ENCODE measurements at regions not wholly inside any gene's neighbourhood (a gene's known extent, or its start where the extent isn't known, plus 50 kb on each side); places are given as distances from the start of the nearest gene placed in this dataset.

DNA sequence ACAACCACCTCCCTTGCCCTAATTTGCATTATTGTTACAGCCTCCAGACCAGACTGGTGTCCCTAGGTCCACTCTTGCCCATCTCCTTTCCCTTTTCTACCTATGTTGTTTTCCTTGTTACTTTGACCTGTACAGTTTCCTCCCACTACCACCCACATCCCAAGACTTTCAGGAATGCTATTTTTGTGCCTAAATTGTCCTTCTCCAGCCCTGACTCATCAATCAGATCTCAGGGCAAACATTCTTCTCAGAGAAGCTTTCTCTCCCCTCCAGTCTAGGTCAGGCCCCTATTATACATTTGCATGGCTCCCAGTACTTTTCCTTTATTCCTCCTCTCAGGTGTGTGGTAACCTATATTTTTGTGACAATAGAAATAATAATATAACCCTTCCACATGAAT lies 241.5 kb downstream of the IGSF11 start:
- H3K79me2 ChIP-seq (ENCODE audit: control insufficient read depth, insufficient read depth, low read length, poor library complexity): no peaks in the 10 kb centered on the region
- H3K36me3 ChIP-seq (ENCODE audit: control insufficient read depth in 1 of 2, insufficient read depth in 2 of 2, low read length in 2 of 2): no peaks in the 10 kb centered on the region
- no peak overlapping the region for H3K4ac ChIP-seq (ENCODE audit: low read depth, low read length)
- no peaks in the 10 kb centered on the region for H3K9me3 ChIP-seq (ENCODE audit: insufficient read depth, low read depth, low read length)
- H2BK120ac ChIP-seq (ENCODE audit: insufficient read depth, low read length, poor library complexity): no peak overlapping the region
- DNase-seq: peak in 1 of 2 donors; percentile 55
- H2AK5ac ChIP-seq (ENCODE audit: low read length): no peak overlapping the region
- no peak overlapping the region for H3K9ac ChIP-seq (ENCODE audit: low read length)
- H2BK12ac ChIP-seq (ENCODE audit: low read length): no peak overlapping the region
- H4K91ac ChIP-seq (ENCODE audit: low read depth, low read length): no peak overlapping the region
- H3K27ac ChIP-seq (ENCODE audit: low read depth, low read length): no peak overlapping the region
- H4K12ac ChIP-seq (ENCODE audit: low read depth, low read length): no peak overlapping the region
- no peak overlapping the region for H4K8ac ChIP-seq (ENCODE audit: low read depth, low read length)
- no peak overlapping the region for H2BK5ac ChIP-seq (ENCODE audit: low read depth, low read length, poor library complexity)
- no peak overlapping the region for H3K18ac ChIP-seq (ENCODE audit: low read length)
- H2AFZ ChIP-seq (ENCODE audit: insufficient read depth, low read length, poor library complexity): no peak overlapping the region
- H3K79me1 ChIP-seq (ENCODE audit: low read length): no peaks in the 10 kb centered on the region
- H3K14ac ChIP-seq (ENCODE audit: low read length): no peak overlapping the region
- H3K4me3 ChIP-seq (ENCODE audit: low read depth, low read length): no peak overlapping the region
- H3K27me3 ChIP-seq (ENCODE audit: insufficient read depth, low read length): no peaks in the 10 kb centered on the region
- H3K4me2 ChIP-seq (ENCODE audit: low read length): no peak overlapping the region
- no peak overlapping the region for H3K23ac ChIP-seq (ENCODE audit: low read length)
- H3K4me1 ChIP-seq (ENCODE audit: control insufficient read depth in 1 of 2, insufficient read depth in 2 of 2, low read length in 2 of 2): peaks cover 0 to 7% of the 10 kb centered on the region in 2 experiments

- no peak overlapping the region for H2BK120ac ChIP-seq (ENCODE audit: insufficient read depth, low read length, poor library complexity)
- no peak overlapping the region for H2BK5ac ChIP-seq (ENCODE audit: low read depth, low read length, poor library complexity)
- H4K8ac ChIP-seq (ENCODE audit: low read depth, low read length): no peak overlapping the region
- H4K12ac ChIP-seq (ENCODE audit: low read depth, low read length): no peak overlapping the region
- no peak overlapping the region for H3K23ac ChIP-seq (ENCODE audit: low read length)
- no peaks in the 10 kb centered on the region for H3K27me3 ChIP-seq (ENCODE audit: insufficient read depth, low read length)
- no peak overlapping the region for H3K9ac ChIP-seq (ENCODE audit: low read length)
- H3K27ac ChIP-seq (ENCODE audit: low read depth, low read length): no peak overlapping the region
- H4K91ac ChIP-seq (ENCODE audit: low read depth, low read length): no peak overlapping the region
- WGBS (ENCODE audit: extremely low coverage, insufficient coverage, insufficient read length): no CpG with 5 or more reads among the region's 3 CpGs
- H3K79me2 ChIP-seq (ENCODE audit: control insufficient read depth, insufficient read depth, low read length, poor library complexity): no peaks in the 10 kb centered on the region
- H3K36me3 ChIP-seq (ENCODE audit: control insufficient read depth in 1 of 2, insufficient read depth in 2 of 2, low read length in 2 of 2): no peaks in the 10 kb centered on the region
- no peak overlapping the region for H3K4me3 ChIP-seq (ENCODE audit: low read depth, low read length)
- no peak overlapping the region for H2BK12ac ChIP-seq (ENCODE audit: low read length)
- no peak overlapping the region for H3K4me2 ChIP-seq (ENCODE audit: low read length)
- H3K79me1 ChIP-seq (ENCODE audit: low read length): no peaks in the 10 kb centered on the region
- H3K9me3 ChIP-seq (ENCODE audit: insufficient read depth, low read depth, low read length): no peaks in the 10 kb centered on the region
- H2AFZ ChIP-seq (ENCODE audit: insufficient read depth, low read length, poor library complexity): no peak overlapping the region
- H3K4ac ChIP-seq (ENCODE audit: low read depth, low read length): no peak overlapping the region
- DNase-seq: no peak
- H2AK5ac ChIP-seq (ENCODE audit: low read length): no peak overlapping the region
- H3K18ac ChIP-seq (ENCODE audit: low read length): no peak overlapping the region
- H3K14ac ChIP-seq (ENCODE audit: low read length): no peak overlapping the region
- H3K4me1 ChIP-seq (ENCODE audit: control insufficient read depth in 1 of 2, insufficient read depth in 2 of 2, low read length in 2 of 2): no peaks in the 10 kb centered on the region
Observed at GRCh38 chr3:118799303-118799702, 235.3 kb downstream of the IGSF11 start.

GRCh38 chr3:118801899-118802298 lies 232.7 kb downstream of the IGSF11 start:
- H3K14ac ChIP-seq (ENCODE audit: low read length): no peak overlapping the region
- H3K4me1 ChIP-seq (ENCODE audit: control insufficient read depth in 1 of 2, insufficient read depth in 2 of 2, low read length in 2 of 2): no peaks in the 10 kb centered on the region
- no peak overlapping the region for H2BK120ac ChIP-seq (ENCODE audit: insufficient read depth, low read length, poor library complexity)
- no peaks in the 10 kb centered on the region for H3K79me1 ChIP-seq (ENCODE audit: low read length)
- no peaks in the 10 kb centered on the region for H3K27me3 ChIP-seq (ENCODE audit: insufficient read depth, low read length)
- no peak overlapping the region for H3K4me2 ChIP-seq (ENCODE audit: low read length)
- H3K36me3 ChIP-seq (ENCODE audit: control insufficient read depth in 1 of 2, insufficient read depth in 2 of 2, low read length in 2 of 2): no peaks in the 10 kb centered on the region
- no peaks in the 10 kb centered on the region for H3K79me2 ChIP-seq (ENCODE audit: control insufficient read depth, insufficient read depth, low read length, poor library complexity)
- H2AFZ ChIP-seq (ENCODE audit: insufficient read depth, low read length, poor library complexity): no peak overlapping the region
- H4K8ac ChIP-seq (ENCODE audit: low read depth, low read length): no peak overlapping the region
- no peak overlapping the region for H3K4ac ChIP-seq (ENCODE audit: low read depth, low read length)
- H3K4me3 ChIP-seq (ENCODE audit: low read depth, low read length): no peak overlapping the region
- H4K12ac ChIP-seq (ENCODE audit: low read depth, low read length): no peak overlapping the region
- no peak overlapping the region for H2AK5ac ChIP-seq (ENCODE audit: low read length)
- H2BK5ac ChIP-seq (ENCODE audit: low read depth, low read length, poor library complexity): no peak overlapping the region
- H3K9me3 ChIP-seq (ENCODE audit: insufficient read depth, low read depth, low read length): no peaks in the 10 kb centered on the region
- no peak overlapping the region for H2BK12ac ChIP-seq (ENCODE audit: low read length)
- no peak overlapping the region for H3K27ac ChIP-seq (ENCODE audit: low read depth, low read length)
- no peak overlapping the region for H3K9ac ChIP-seq (ENCODE audit: low read length)
- no peak for DNase-seq
- no peak overlapping the region for H3K23ac ChIP-seq (ENCODE audit: low read length)
- no CpG with 5 or more reads among the region's 8 CpGs for WGBS (ENCODE audit: extremely low coverage, insufficient coverage, insufficient read length)
- H3K18ac ChIP-seq (ENCODE audit: low read length): no peak overlapping the region
- H4K91ac ChIP-seq (ENCODE audit: low read depth, low read length): no peak overlapping the region

DNA sequence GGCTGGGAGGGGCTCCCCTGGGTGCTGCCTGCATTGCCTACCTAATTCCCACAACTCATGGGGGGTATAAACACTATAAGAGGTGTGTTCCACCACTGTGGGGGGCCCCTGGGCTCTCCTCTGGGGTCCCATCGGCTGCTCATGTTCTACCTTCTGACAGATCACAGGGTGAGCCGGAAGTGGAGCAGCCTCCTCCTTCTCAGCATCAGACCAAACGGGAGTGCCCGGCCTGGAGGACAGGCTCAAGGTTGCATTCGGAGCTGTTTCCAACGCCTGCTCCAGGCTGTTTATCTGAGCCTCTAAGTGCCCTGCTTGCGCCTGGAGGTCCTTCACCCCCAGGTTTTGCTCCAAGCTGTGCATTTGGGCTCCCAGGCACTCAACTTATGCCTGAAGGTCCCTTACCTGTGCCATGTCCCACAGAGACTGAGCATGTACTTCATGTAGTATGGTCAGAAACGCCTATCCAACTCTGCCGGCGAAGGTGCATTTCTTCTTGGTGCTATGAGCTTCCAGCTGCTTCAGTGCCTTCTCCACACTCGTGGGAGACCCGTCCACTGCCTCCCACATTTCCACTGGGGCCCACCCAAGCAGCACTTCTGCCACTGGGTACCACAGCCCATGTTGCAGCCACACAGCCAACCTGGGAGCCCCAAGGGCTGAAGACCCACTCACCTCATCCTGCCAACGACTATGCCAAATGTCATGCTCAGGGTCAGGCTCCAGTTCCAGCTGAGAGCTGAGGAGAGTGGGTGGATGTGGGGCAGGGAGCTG lies 232.1 kb downstream of the IGSF11 start:
- H3K9me3 ChIP-seq (ENCODE audit: insufficient read depth, low read depth, low read length): no peaks in the 10 kb centered on the region
- H3K4me2 ChIP-seq (ENCODE audit: low read length): no peak overlapping the region
- H3K4me1 ChIP-seq (ENCODE audit: control insufficient read depth in 1 of 2, insufficient read depth in 2 of 2, low read length in 2 of 2): no peaks in the 10 kb centered on the region
- H3K9ac ChIP-seq (ENCODE audit: low read length): no peak overlapping the region
- H3K14ac ChIP-seq (ENCODE audit: low read length): no peak overlapping the region
- no peaks in the 10 kb centered on the region for H3K36me3 ChIP-seq (ENCODE audit: control insufficient read depth in 1 of 2, insufficient read depth in 2 of 2, low read length in 2 of 2)
- no peak overlapping the region for H2AFZ ChIP-seq (ENCODE audit: insufficient read depth, low read length, poor library complexity)
- no peak overlapping the region for H2BK12ac ChIP-seq (ENCODE audit: low read length)
- H3K27me3 ChIP-seq (ENCODE audit: insufficient read depth, low read length): no peaks in the 10 kb centered on the region
- no peak overlapping the region for H4K8ac ChIP-seq (ENCODE audit: low read depth, low read length)
- H4K91ac ChIP-seq (ENCODE audit: low read depth, low read length): no peak overlapping the region
- no peak overlapping the region for H4K12ac ChIP-seq (ENCODE audit: low read depth, low read length)
- H3K4ac ChIP-seq (ENCODE audit: low read depth, low read length): no peak overlapping the region
- H2AK5ac ChIP-seq (ENCODE audit: low read length): no peak overlapping the region
- no peak overlapping the region for H3K27ac ChIP-seq (ENCODE audit: low read depth, low read length)
- no peak overlapping the region for H3K23ac ChIP-seq (ENCODE audit: low read length)
- H2BK120ac ChIP-seq (ENCODE audit: insufficient read depth, low read length, poor library complexity): no peak overlapping the region
- H2BK5ac ChIP-seq (ENCODE audit: low read depth, low read length, poor library complexity): no peak overlapping the region
- H3K18ac ChIP-seq (ENCODE audit: low read length): no peak overlapping the region
- H3K79me2 ChIP-seq (ENCODE audit: control insufficient read depth, insufficient read depth, low read length, poor library complexity): no peaks in the 10 kb centered on the region
- H3K79me1 ChIP-seq (ENCODE audit: low read length): no peaks in the 10 kb centered on the region
- H3K4me3 ChIP-seq (ENCODE audit: low read depth, low read length): no peak overlapping the region
- no peak for DNase-seq
- WGBS (ENCODE audit: extremely low coverage, insufficient coverage, insufficient read length): no CpG with 5 or more reads among the region's 13 CpGs

Measured in trophoblast cell (in vitro differentiated cells and primary cell).